ENCODE measurements at regions not wholly inside any gene's neighbourhood (a gene's known extent, or its start where the extent isn't known, plus 50 kb on each side); places are given as distances from the start of the nearest gene placed in this dataset.

- no peak for DNase-seq (ENCODE audit: low read depth in 2 of 2)
These were observed 60.6 kb downstream of the ARL6IP4 start for GRCh38 chr12:123041042-123041531.

DNA sequence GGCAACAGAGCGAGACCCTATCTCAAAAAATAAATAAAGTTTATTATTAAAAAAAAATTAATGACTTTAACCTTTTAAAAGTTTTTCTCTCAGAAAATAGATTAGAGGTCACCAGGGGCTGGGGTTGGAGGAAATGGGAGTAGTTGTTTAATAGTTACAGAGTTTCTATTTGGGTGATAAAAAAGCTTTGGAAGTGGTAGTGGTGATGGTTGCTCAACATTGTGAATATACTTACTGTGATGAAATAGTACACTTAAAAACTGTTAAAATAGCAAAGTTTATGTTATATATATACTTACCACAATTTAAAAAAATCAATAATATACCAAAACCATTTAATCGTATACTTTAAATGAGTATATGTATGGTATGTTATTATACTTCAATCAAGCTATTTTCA is 59.6 kb downstream of the ARL6IP4 start:
- DNase-seq (ENCODE audit: low read depth in 2 of 2), result no peak

GRCh38 chr12:123038966-123039365 is 58.5 kb downstream of the ARL6IP4 start:
- no peak for DNase-seq (ENCODE audit: low read depth in 2 of 2)

DNA sequence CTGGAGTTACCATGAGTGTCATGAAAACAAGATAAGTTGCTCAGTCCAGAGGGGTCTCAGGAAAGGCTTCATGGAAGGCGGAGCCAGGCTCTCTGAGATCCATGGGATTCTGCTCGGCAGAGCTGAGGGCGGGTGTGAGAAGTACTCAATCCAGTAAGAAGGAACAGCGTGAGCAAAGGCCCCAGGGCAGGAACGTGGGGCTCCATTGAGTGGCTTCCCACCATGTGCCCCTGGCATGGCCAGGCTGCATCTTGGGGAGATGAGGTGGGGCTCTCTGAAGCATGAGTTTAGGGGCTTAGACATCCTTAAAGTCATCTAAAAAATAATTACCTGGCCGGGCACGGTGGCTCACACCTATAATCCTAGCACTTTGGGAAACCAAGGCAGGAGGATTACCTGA is 58.0 kb downstream of the ARL6IP4 start:
- DNase-seq (ENCODE audit: low read depth in 2 of 2), result no peak

- no peak for DNase-seq (ENCODE audit: low read depth in 2 of 2)
These were observed 57.3 kb downstream of the ARL6IP4 start for GRCh38 chr12:123037791-123038190.

- no peak for DNase-seq (ENCODE audit: low read depth in 2 of 2)
These were observed 56.2 kb downstream of the ARL6IP4 start for GRCh38 chr12:123036466-123037285.

DNA sequence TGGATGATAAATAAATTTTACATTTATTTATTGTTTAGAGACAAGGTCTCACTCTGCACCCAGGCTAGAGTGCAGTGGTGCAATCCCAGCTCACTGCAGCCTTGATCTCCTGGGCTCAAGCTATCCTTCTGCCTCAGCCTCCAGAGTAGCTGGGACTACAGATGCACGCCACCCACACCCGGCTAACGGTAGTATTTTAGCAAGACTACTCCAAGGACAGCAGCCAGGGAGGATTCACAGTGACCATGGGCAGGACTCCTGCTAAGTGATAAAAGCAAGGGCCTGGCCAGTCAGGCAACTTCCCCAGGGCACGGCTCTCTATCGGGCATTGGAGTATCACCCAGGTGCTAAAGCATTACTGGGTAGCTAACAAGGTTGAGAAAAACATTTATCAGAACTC is 55.4 kb downstream of the ARL6IP4 start:
- no peak for DNase-seq (ENCODE audit: low read depth in 2 of 2)

DNA sequence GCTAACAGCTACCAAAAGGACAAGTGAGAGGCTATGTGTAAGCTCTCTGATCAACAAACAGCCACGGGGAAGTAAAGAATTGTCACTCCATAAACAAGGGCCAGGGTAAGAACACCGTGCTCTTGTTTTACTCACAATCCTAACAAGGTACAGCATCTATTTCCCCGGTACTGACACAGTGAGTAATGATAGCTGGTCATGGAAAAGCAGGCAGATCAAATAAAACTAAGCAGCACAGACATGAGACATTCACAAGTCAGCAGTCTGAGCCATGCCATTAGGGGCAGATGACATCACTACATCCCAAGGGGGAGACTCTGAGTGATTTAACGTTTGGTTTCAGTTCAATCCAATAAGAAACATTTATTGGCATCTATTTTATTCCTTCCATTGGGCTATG is 54.4 kb downstream of the ARL6IP4 start:
- no peak for DNase-seq (ENCODE audit: low read depth in 2 of 2)

DNA sequence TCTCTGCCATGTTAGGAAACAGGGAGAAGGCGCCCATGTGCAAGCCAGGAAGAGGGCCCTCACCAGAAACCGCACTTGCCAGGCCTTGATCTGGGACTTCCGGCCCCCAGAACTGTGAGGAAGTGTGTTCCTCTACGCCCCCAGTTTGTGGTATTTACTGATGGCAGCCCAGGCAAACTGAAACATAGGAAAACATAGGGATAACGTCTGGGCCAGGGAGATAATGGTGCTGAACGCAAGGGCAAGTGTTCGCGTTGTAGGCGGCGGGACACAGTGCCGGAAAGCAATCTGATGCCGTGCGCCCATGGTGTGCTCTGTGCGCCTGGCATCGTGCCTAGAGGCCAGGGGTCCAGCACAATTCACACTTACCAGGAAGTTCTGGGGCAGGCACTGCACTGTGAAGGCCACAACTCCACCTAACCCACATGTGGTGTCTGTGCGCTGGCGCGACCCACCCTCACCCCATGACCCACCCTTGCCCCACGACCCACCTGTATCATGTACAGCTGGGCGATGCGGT is 53.6 kb downstream of the ARL6IP4 start:
- no peak for DNase-seq (ENCODE audit: low read depth in 2 of 2)

GRCh38 chr12:123033392-123034021 is 53.0 kb downstream of the ARL6IP4 start:
- no peak for DNase-seq (ENCODE audit: low read depth in 2 of 2)

- DNase-seq (ENCODE audit: low read depth in 2 of 2), result no peak
These were observed 52.4 kb downstream of the ARL6IP4 start for GRCh38 chr12:123032736-123033391.

Measured in stimulated activated CD8-positive, alpha-beta memory T cell treated with anti-CD3 and anti-CD28 coated beads, Interleukin-2, amount 100 ng/mL, for 1 hour (primary cell).